ENCODE measurements at regions not wholly inside any gene's neighbourhood (a gene's known extent, or its start where the extent isn't known, plus 50 kb on each side); places are given as distances from the start of the nearest gene placed in this dataset.

GRCh38 chr2:47297767-47298425 is 71.2 kb upstream of the EPCAM start:
- Histone ChIP-seq H3K27me3 (ENCODE audit: control insufficient read depth in 2 of 2, insufficient read depth in 2 of 2, low read length in 2 of 2) (no peaks in the 10 kb centered on the region), H3K4me1 (ENCODE audit: control insufficient read depth in 1 of 2, insufficient read depth in 2 of 2, low read length in 2 of 2) (peaks cover 94 to 98% of the 10 kb centered on the region in 2 donors), H3K9me3 (replicated peaks in 1 of 2; ENCODE audit: control insufficient read depth in 1 of 2, insufficient read depth in 1 of 2, low read length in 2 of 2) (no peaks in the 10 kb centered on the region), H3K36me3 (replicated peaks in 1 of 2; ENCODE audit: control insufficient read depth in 1 of 2, insufficient read depth in 2 of 2, low read length in 2 of 2) (no peaks in the 10 kb centered on the region), H3K79me2 (ENCODE audit: insufficient read depth, low read length) (no peaks in the 10 kb centered on the region), H2AFZ (ENCODE audit: insufficient read depth, low read depth, low read length, poor library complexity, severe bottlenecking) (no peak overlapping the region), H3K27ac (ENCODE audit: low read depth in 1 of 2, low read length in 2 of 2) (peak overlapping the region in 1 of 2 donors; percentile 88), H3K4me2 (replicated peaks; ENCODE audit: extremely low read depth, low read length, poor library complexity, severe bottlenecking) (no peak overlapping the region), H3K4me3 (replicated peaks in 1 of 3; ENCODE audit: low read depth in 2 of 3, low read length in 3 of 3) (no peak overlapping the region), H4K20me1 (ENCODE audit: insufficient read depth, low read length) (no peaks in the 10 kb centered on the region), H3K9ac (ENCODE audit: insufficient read depth, low read length, poor library complexity, severe bottlenecking) (no peak overlapping the region)
- intact Hi-C loops (cut with micrococcal nuclease), result no loop called here
- DNase-seq, result no peak
- Mint-ChIP-seq H3K4me1 (peaks cover 85% of the 10 kb centered on the region), H3K27ac (no peak overlapping the region), H3K36me3 (peaks cover 0 to 3% of the 10 kb centered on the region in 2 donors), H3K4me3 (no peak overlapping the region), H3K27me3 (ENCODE audit: low read depth in 3 of 3) (peaks cover 0 to 1% (median 1%) of the 10 kb centered on the region in 3 donors), H3K9me3 (peaks cover 0 to 2% (median 0%) of the 10 kb centered on the region in 7 donors)
- 90% methylated on average over 2 of the region's 7 CpGs for WGBS (ENCODE audit: insufficient coverage)
- no peak for TF ChIP-seq CTCF (IDR thresholded peaks at IDR 0.05)

- peak in 2 of 3 donors; percentile 42 to 67 for DNase-seq
- Histone ChIP-seq H3K9me3 (replicated peaks in 1 of 2; ENCODE audit: control insufficient read depth in 1 of 2, insufficient read depth in 1 of 2, low read length in 2 of 2) (no peaks in the 10 kb centered on the region), H3K4me1 (ENCODE audit: control insufficient read depth in 1 of 2, insufficient read depth in 2 of 2, low read length in 2 of 2) (peaks cover 76 to 81% of the 10 kb centered on the region in 2 donors), H4K20me1 (ENCODE audit: insufficient read depth, low read length) (no peaks in the 10 kb centered on the region), H3K9ac (ENCODE audit: insufficient read depth, low read length, poor library complexity, severe bottlenecking) (peak overlapping the region; percentile 37), H3K27ac (ENCODE audit: low read depth in 1 of 2, low read length in 2 of 2) (peak overlapping the region; percentile 70 to 88), H2AFZ (ENCODE audit: insufficient read depth, low read depth, low read length, poor library complexity, severe bottlenecking) (peak overlapping the region; percentile 26), H3K4me3 (replicated peaks in 1 of 3; ENCODE audit: low read depth in 2 of 3, low read length in 3 of 3) (no peak overlapping the region), H3K79me2 (ENCODE audit: insufficient read depth, low read length) (no peaks in the 10 kb centered on the region), H3K36me3 (replicated peaks in 1 of 2; ENCODE audit: control insufficient read depth in 1 of 2, insufficient read depth in 2 of 2, low read length in 2 of 2) (no peaks in the 10 kb centered on the region), H3K4me2 (replicated peaks; ENCODE audit: extremely low read depth, low read length, poor library complexity, severe bottlenecking) (peak overlapping the region; percentile 13), H3K27me3 (ENCODE audit: control insufficient read depth in 2 of 2, insufficient read depth in 2 of 2, low read length in 2 of 2) (no peaks in the 10 kb centered on the region)
- 79% methylated on average over 1 of the region's 5 CpGs for WGBS (ENCODE audit: insufficient coverage)
- peaks cover 0 to 2% (median 0%) of the 10 kb centered on the region in 3 donors for H3K27me3 Mint-ChIP-seq (ENCODE audit: low read depth in 3 of 3)
- H3K36me3 Mint-ChIP-seq, result peaks cover 0 to 3% of the 10 kb centered on the region in 2 donors
- no peak overlapping the region for H3K4me3 Mint-ChIP-seq
- intact Hi-C loops (cut with micrococcal nuclease), result no loop called here
- H3K27ac Mint-ChIP-seq, result peak overlapping the region; percentile 84 to 96 (median 93)
- no peak for TF ChIP-seq CTCF (IDR thresholded peaks at IDR 0.05)
- H3K4me1 Mint-ChIP-seq, result peaks cover 71% of the 10 kb centered on the region
- peaks cover 0 to 2% (median 0%) of the 10 kb centered on the region in 7 donors for H3K9me3 Mint-ChIP-seq
Measured at GRCh38 chr2:47295981-47296635, 73.0 kb upstream of the EPCAM start.

Data from CD14-positive monocyte (primary cell).